SW 1271 (cell line): ENCODE measurements at regions not wholly inside any gene's neighbourhood (a gene's known extent, or its start where the extent isn't known, plus 50 kb on each side); places are given as distances from the start of the nearest gene placed in this dataset.

Source experiments
- DNase-seq, 2 experiments: peaks; one replicate each; lab custom pipeline; 2025; lab: John Stamatoyannopoulos, UW

- no peak for DNase-seq
Observed at GRCh38 chr3:135865085-135865484, 100.4 kb upstream of the PPP2R3A start.

GRCh38 chr3:135865553-135865952, 100.0 kb upstream of the PPP2R3A start:
- no peak for DNase-seq

- no peak for DNase-seq
Observed at GRCh38 chr3:135867911-135868310, 97.6 kb upstream of the PPP2R3A start.

GRCh38 chr3:135868801-135869200, 96.7 kb upstream of the PPP2R3A start:
- DNase-seq = no peak

- DNase-seq = no peak
Observed at GRCh38 chr3:135869439-135870105, 96.0 kb upstream of the PPP2R3A start.

GRCh38 chr3:135871311-135871710, 94.2 kb upstream of the PPP2R3A start:
- no peak for DNase-seq

GRCh38 chr3:135874035-135874434, 91.5 kb upstream of the PPP2R3A start:
- DNase-seq = no peak

GRCh38 chr3:135878501-135878900, 87.0 kb upstream of the PPP2R3A start:
- no peak for DNase-seq

GRCh38 chr3:135885885-135886284, 79.6 kb upstream of the PPP2R3A start:
- DNase-seq = no peak

- DNase-seq = no peak
Observed at GRCh38 chr3:135887220-135887619, 78.3 kb upstream of the PPP2R3A start.

- no peak for DNase-seq
Observed at GRCh38 chr3:135889443-135889842, 76.1 kb upstream of the PPP2R3A start.

GRCh38 chr3:135891121-135891520, 74.4 kb upstream of the PPP2R3A start:
- DNase-seq = no peak

- peak; percentile 19 to 74 for DNase-seq
Observed at GRCh38 chr3:135895106-135895733, 70.3 kb upstream of the PPP2R3A start.

GRCh38 chr3:135895734-135896121, 69.8 kb upstream of the PPP2R3A start:
- DNase-seq = no peak

- DNase-seq = peak; percentile 34 to 48
Observed at GRCh38 chr3:135896613-135897012, 68.9 kb upstream of the PPP2R3A start.

- DNase-seq = no peak
Observed at GRCh38 chr3:135897715-135898114, 67.8 kb upstream of the PPP2R3A start.

GRCh38 chr3:135898774-135899173, 66.8 kb upstream of the PPP2R3A start:
- DNase-seq = no peak

GRCh38 chr3:135905058-135905724, 60.3 kb upstream of the PPP2R3A start:
- no peak for DNase-seq

GRCh38 chr3:135907422-135908165, 57.9 kb upstream of the PPP2R3A start:
- DNase-seq = no peak

- no peak for DNase-seq
Observed at GRCh38 chr3:135908225-135908624, 57.3 kb upstream of the PPP2R3A start.

GRCh38 chr3:135908737-135909136, 56.8 kb upstream of the PPP2R3A start:
- DNase-seq = no peak

GRCh38 chr3:135911110-135911509, 54.4 kb upstream of the PPP2R3A start:
- no peak for DNase-seq

GRCh38 chr3:135915206-135915605, 50.3 kb upstream of the PPP2R3A start:
- DNase-seq = no peak
